ENCODE measurements at regions not wholly inside any gene's neighbourhood (a gene's known extent, or its start where the extent isn't known, plus 50 kb on each side); places are given as distances from the start of the nearest gene placed in this dataset.

DNA sequence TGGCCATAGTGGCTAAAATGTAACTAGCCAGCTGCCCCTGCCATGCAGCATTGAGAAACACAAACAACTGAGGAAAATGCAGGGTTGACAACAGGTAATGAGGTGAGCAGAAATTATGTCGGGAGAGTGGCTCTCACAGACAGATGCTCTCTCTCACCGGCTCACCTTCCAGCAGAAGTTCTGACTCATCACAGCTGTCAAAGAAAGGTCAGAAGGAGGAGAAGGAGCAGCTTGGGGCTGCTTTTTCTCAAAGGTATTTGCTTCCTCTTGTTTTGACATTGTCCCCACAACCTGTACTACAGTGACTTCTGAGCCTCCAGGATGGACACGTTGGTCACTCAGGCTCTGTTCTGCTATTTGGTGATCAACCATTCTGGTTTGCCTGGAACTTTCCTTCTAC lies 190.5 kb upstream of the HEY2 start:
- Histone ChIP-seq H4K5ac (ENCODE audit: insufficient read length, low read depth, low read length) (no peak overlapping the region), H3K18ac (ENCODE audit: extremely low read depth, low read length) (no peak overlapping the region), H4K91ac (replicated peaks; ENCODE audit: insufficient read length, low read length) (no peak overlapping the region), H2AFZ (ENCODE audit: low read length) (no peak overlapping the region), H3K4me1 (replicated peaks in 1 of 4; ENCODE audit: control insufficient read depth in 3 of 4, insufficient read depth in 4 of 4, low read length in 3 of 4) (no peaks in the 10 kb centered on the region; a peak in 1 of 7 replicates), H3K79me2 (ENCODE audit: control insufficient read depth in 1 of 2, insufficient read depth in 2 of 2, low read length in 2 of 2) (no peaks in the 10 kb centered on the region), H3K9ac (replicated peaks in 1 of 4; ENCODE audit: extremely low read depth in 1 of 4, low read depth in 3 of 4, low read length in 3 of 4) (no peak overlapping the region), H2BK5ac (ENCODE audit: low read depth, low read length) (no peak overlapping the region), H2BK120ac (replicated peaks; ENCODE audit: low read depth, low read length) (no peak overlapping the region), H3K4me3 (ENCODE audit: extremely low read depth in 1 of 4, insufficient read depth in 2 of 4, low read depth in 3 of 4, low read length in 4 of 4) (no peak overlapping the region), H2BK20ac (ENCODE audit: low read length) (no peak overlapping the region), H3K36me3 (ENCODE audit: control insufficient read depth in 2 of 4, insufficient read depth in 4 of 4, low read length in 3 of 4) (no peaks in the 10 kb centered on the region), H4K20me1 (replicated peaks in 1 of 2; ENCODE audit: control insufficient read depth in 1 of 2, insufficient read depth in 2 of 2, low read length in 2 of 2) (no peaks in the 10 kb centered on the region), H2BK12ac (ENCODE audit: low read depth, low read length) (no peak overlapping the region), H3K4me2 (ENCODE audit: insufficient read depth in 1 of 2, low read depth in 2 of 2, low read length in 2 of 2) (no peak overlapping the region), H2AK5ac (ENCODE audit: low read depth, low read length) (no peak overlapping the region), H3K23me2 (ENCODE audit: low read depth, low read length) (no peaks in the 10 kb centered on the region), H2BK15ac (ENCODE audit: low read length) (no peak overlapping the region), H4K8ac (ENCODE audit: extremely low read depth, insufficient read depth, low read length) (no peak overlapping the region), H3K27ac (ENCODE audit: low read depth, low read length) (no peak overlapping the region), H3K14ac (ENCODE audit: insufficient read length) (no peak overlapping the region), H3K27me3 (replicated peaks in 1 of 4; ENCODE audit: control insufficient read depth in 3 of 4, extremely low read depth in 1 of 4, insufficient read depth in 3 of 4, low read length in 3 of 4) (peaks cover 0 to 1% (median 0%) of the 10 kb centered on the region in 4 experiments; a peak in 1 of 7 replicates), H3K56ac (replicated peaks; ENCODE audit: insufficient read length, low read depth, low read length) (no peak overlapping the region), H3K4ac (replicated peaks; ENCODE audit: insufficient read length, low read depth, low read length) (no peak overlapping the region), H3K9me3 (ENCODE audit: insufficient read depth in 2 of 2, low read depth in 1 of 2, low read length in 1 of 2) (no peaks in the 10 kb centered on the region), H3K23ac (ENCODE audit: insufficient read length) (no peak overlapping the region), H3K79me1 (ENCODE audit: low read depth, low read length) (no peaks in the 10 kb centered on the region)
- 82% methylated on average over 3 of the region's 3 CpGs; no CpG with 5 or more reads in 1 of the 2 experiments for WGBS, 2 experiments (ENCODE audit: extremely low coverage in 1 of 2, insufficient coverage in 1 of 2, insufficient read length in 1 of 2, insufficient replicate concordance in 2 of 2, low coverage in 1 of 2, low lambda C conversion rate in 2 of 2, missing lambda C conversion rate in 1 of 2)
- CTCF ChIA-PET (ENCODE audit: partially characterized antibody): interaction anchor here (0.6 to 2.0 kb wide), 3 partner anchors 11 to 200 kb away, joined by 3 to 9 read pairs (median 3); no protein-coding TSS in a partner anchor
- POLR2A ChIA-PET (ENCODE audit: partially characterized antibody): no interaction called here
- no peak for DNase-seq (ENCODE audit: low read depth in 1 of 2, low spot score in 2 of 2)
- FAIRE-seq: no peak
- no peak for TF ChIP-seq POU5F1 (IDR thresholded peaks at IDR 0.05; ENCODE audit: low read depth, low read length)
- TF ChIP-seq RAD21 (IDR thresholded peaks at IDR 0.05 in 1 of 2, conservative IDR thresholded peaks at IDR 0.05 in 1 of 2; ENCODE audit: low read depth in 2 of 2, low read length in 2 of 2): no peak
- TF ChIP-seq SP2 (IDR thresholded peaks at IDR 0.05; ENCODE audit: low read length): no peak
- TF ChIP-seq TCF12 (IDR thresholded peaks at IDR 0.05; ENCODE audit: low read depth, low read length): no peak
- no peak for TF ChIP-seq CBX5 (IDR thresholded peaks at IDR 0.05; ENCODE audit: low read depth, low read length)
- TF ChIP-seq RXRA (IDR thresholded peaks at IDR 0.05; ENCODE audit: insufficient read depth, low read depth, low read length): no peak
- no peak for TF ChIP-seq JUND (IDR thresholded peaks at IDR 0.05; ENCODE audit: low read length)
- TF ChIP-seq NANOG (IDR thresholded peaks at IDR 0.05; ENCODE audit: insufficient read depth, low read depth, low read length, poor library complexity, severe bottlenecking): no peak

Measured in H1 (cell line).